Sigmoid colon (tissue), 3 donors: ENCODE measurements at regions not wholly inside any gene's neighbourhood (a gene's known extent, or its start where the extent isn't known, plus 50 kb on each side); places are given as distances from the start of the nearest gene placed in this dataset.
"Not testable (repeated sequence)": the region's sequence is repeated elsewhere in the genome, so short reads cannot be mapped to it uniquely, and the experiment has no call there.

Experiments
- POLR2A ChIP-seq, 2 donors: fragments of 450-650 bp; IDR thresholded peaks; one replicate each; pipeline ENCODE4 v1.6.1; 2016; ENCODE audit warnings: antibody characterized with exemption in 2 of 2, mild to moderate bottlenecking in 2 of 2, moderate library complexity in 2 of 2
- TF ChIP-seq, protein P1 (sequence below), 4 experiments: fragments of 450-650 bp in 3 of 4; fragments of 200-600 bp in 1 of 4; IDR thresholded peaks; one replicate each; pipeline ENCODE4 v1.5.1; 2016 to 2019; ENCODE audit warnings: antibody characterized with exemption in 4 of 4, mild to moderate bottlenecking in 3 of 4, moderate library complexity in 2 of 4

DNA sequence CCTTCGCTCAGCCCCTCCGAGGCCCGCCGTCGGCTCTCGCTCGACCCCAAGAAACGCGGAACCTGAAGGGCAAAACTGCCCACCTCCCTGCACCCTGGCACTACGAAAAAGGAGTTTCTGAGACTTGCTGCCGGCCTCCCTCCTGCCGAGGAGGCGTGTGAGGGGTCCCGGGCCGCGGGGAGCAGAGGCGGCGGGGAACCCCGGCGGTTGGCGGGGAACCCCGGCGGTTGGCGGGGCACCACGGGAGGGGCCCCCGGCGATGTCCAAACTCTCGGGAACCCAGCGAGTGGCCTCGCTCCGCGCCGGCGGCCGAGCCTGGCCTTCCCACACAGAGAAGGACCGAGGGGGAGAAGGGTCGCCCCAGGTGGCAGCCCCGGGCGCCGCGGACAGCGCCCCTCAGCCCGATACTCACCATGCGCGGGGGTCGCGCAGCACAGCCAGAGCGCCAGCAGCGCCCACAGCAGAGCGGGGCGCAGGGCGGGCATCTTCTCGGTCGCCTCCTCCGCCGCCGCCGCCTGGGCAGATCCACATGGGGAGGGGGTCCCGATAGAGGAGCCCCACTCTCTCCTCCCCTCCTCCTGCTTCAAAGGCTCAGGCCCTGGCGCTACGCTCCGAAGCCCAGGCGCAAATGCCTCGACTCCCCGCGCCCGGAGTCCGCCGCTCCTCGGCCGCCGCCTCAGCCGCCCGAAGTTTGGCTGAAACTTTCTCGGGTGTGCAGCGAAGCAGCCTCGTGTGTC lies 69.4 kb upstream of the NUDT4B start:
- TF ChIP-seq, protein P1, sequence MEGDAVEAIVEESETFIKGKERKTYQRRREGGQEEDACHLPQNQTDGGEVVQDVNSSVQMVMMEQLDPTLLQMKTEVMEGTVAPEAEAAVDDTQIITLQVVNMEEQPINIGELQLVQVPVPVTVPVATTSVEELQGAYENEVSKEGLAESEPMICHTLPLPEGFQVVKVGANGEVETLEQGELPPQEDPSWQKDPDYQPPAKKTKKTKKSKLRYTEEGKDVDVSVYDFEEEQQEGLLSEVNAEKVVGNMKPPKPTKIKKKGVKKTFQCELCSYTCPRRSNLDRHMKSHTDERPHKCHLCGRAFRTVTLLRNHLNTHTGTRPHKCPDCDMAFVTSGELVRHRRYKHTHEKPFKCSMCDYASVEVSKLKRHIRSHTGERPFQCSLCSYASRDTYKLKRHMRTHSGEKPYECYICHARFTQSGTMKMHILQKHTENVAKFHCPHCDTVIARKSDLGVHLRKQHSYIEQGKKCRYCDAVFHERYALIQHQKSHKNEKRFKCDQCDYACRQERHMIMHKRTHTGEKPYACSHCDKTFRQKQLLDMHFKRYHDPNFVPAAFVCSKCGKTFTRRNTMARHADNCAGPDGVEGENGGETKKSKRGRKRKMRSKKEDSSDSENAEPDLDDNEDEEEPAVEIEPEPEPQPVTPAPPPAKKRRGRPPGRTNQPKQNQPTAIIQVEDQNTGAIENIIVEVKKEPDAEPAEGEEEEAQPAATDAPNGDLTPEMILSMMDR (IDR thresholded peaks at IDR 0.05), result not testable (repeated sequence)
- TF ChIP-seq POLR2A (IDR thresholded peaks at IDR 0.05), result not testable (repeated sequence)
